K562 (cell line): ENCODE measurements at regions not wholly inside any gene's neighbourhood (a gene's known extent, or its start where the extent isn't known, plus 50 kb on each side); places are given as distances from the start of the nearest gene placed in this dataset.

Experiments
- ATAC-seq: fragments of 200-7000 bp; cut with Tn5 transposase; 3 replicates; pipeline ENCODE4 v1.9.1; 2020; ENCODE audit warnings: moderate library complexity
- BruUV-seq: library from RNA; stranded (reverse); fragments of 400-500 nt; replicated peaks from 2 replicates; lab custom pipeline; 2021; lab: Mats Ljungman, UMichigan
- CTCF ChIA-PET: fragments of 300-600 bp; formaldehyde crosslinking; extraction: SDS; loops from one replicate; lab custom pipeline; 2021; ENCODE audit warnings: low intra/inter-chr PET ratio; lab: Yijun Ruan, JAX
- POLR2A ChIA-PET: fragments of 300-600, 350-650 bp; sonication (Branson Sonifier 250); formaldehyde crosslinking; extraction: SDS; loops from one replicate; lab custom pipeline; 2021; ENCODE audit warnings: antibody characterized with exemption, inconsistent platforms; lab: Yijun Ruan, JAX
- DNase-seq, 4 experiments: peaks; one replicate each; pipeline versions ENCODE4 v3.0.0 to v3.0.0-alpha.2; 2011 to 2018; ENCODE audit warnings: low spot score in 3 of 4, mixed read lengths in 3 of 4; ENCODE audit errors: extremely low read depth in 1 of 4
- FAIRE-seq: peaks from 2 replicates; lab custom pipeline; 2011; peaks lifted over from hg19 to GRCh38; lab: Jason Lieb, UNC
- H2AFZ ChIP-seq: 2 replicates; pipeline ENCODE4 v1.6.0; 2011; ENCODE audit warnings: low read depth, low read length, control low read depth, inconsistent platforms
- H3K27ac ChIP-seq: fragments of 200-600 bp; 3 replicates; pipeline ENCODE4 v1.8.0; 2011; ENCODE audit warnings: low read depth, mild to moderate bottlenecking, control low read depth, inconsistent platforms, low read length, moderate library complexity, mixed read lengths; ENCODE audit errors: extremely low read depth
- H3K27me3 ChIP-seq, 2 experiments: fragments of 300-600 bp in 1 of 2; 2 replicates in 1 of 2; 3 replicates in 1 of 2; pipeline versions ENCODE4 v1.6.0 to v1.8.0; 2011; ENCODE audit warnings: inconsistent platforms in 2 of 2, low read length in 2 of 2, mild to moderate bottlenecking in 1 of 2, mixed read lengths in 1 of 2, moderate library complexity in 1 of 2; ENCODE audit not compliant: control insufficient read depth in 2 of 2, insufficient read depth in 2 of 2
- H3K36me3 ChIP-seq: fragments of 300-600 bp; 3 replicates; pipeline ENCODE4 v1.8.0; 2011; ENCODE audit warnings: mild to moderate bottlenecking, low read length, inconsistent platforms; ENCODE audit not compliant: control insufficient read depth, insufficient read depth
- H3K4me1 ChIP-seq, 2 experiments: fragments of 200-600 bp in 1 of 2; replicated peaks in 1 of 2; 2 replicates in 1 of 2; 3 replicates in 1 of 2; pipeline versions ENCODE4 v1.5.1 to v1.8.0; 2011; ENCODE audit warnings: inconsistent platforms in 2 of 2, low read length in 2 of 2, mild to moderate bottlenecking in 1 of 2, mixed read lengths in 1 of 2, moderate library complexity in 1 of 2; ENCODE audit not compliant: control insufficient read depth in 2 of 2, insufficient read depth in 2 of 2
- H3K4me2 ChIP-seq: 2 replicates; pipeline ENCODE4 v1.6.1; 2011; ENCODE audit warnings: low read length, control low read depth, inconsistent platforms, mixed read lengths; ENCODE audit not compliant: insufficient read depth
- H3K4me3 ChIP-seq: fragments of 200-600 bp; sonication (generic), shearing (Covaris generic); 2 replicates; pipeline ENCODE4 v1.5.1; 2016; ENCODE audit warnings: control low read depth, inconsistent platforms
- H3K79me2 ChIP-seq: fragments of 200-600 bp; 3 replicates; pipeline ENCODE4 v1.8.0; 2011; ENCODE audit warnings: low read length, inconsistent platforms; ENCODE audit not compliant: control insufficient read depth, insufficient read depth
- H3K9ac ChIP-seq, 2 experiments: 2 replicates each; pipeline versions ENCODE4 v1.6.0 to v1.6.1; 2011; ENCODE audit warnings: low read depth in 2 of 2, low read length in 2 of 2, control low read depth in 1 of 2, inconsistent platforms in 1 of 2, mild to moderate bottlenecking in 1 of 2, mixed read lengths in 1 of 2; ENCODE audit not compliant: insufficient read depth in 1 of 2
- H3K9me1 ChIP-seq: one replicate; pipeline ENCODE4 v1.6.0; 2011; ENCODE audit warnings: inconsistent platforms, mild to moderate bottlenecking, low read length, moderate library complexity; ENCODE audit not compliant: control insufficient read depth, insufficient read depth
- H3K9me3 ChIP-seq: replicated peaks from 2 replicates; pipeline ENCODE4 v1.5.1; 2011; ENCODE audit warnings: low read depth, low read length, inconsistent platforms; ENCODE audit not compliant: control insufficient read depth, insufficient read depth
- H4K20me1 ChIP-seq: replicated peaks from 2 replicates; pipeline ENCODE4 v1.6.1; 2011; ENCODE audit warnings: low read length, inconsistent platforms, mixed read lengths; ENCODE audit not compliant: control insufficient read depth, insufficient read depth
- C11orf30 ChIP-seq: fragments of 450-650 bp; IDR thresholded peaks from 2 replicates; pipeline ENCODE4 v1.6.1; 2016; ENCODE audit warnings: low read depth, mild to moderate bottlenecking
- DEAF1 ChIP-seq: fragments of 450-650 bp; formaldehyde crosslinking; IDR thresholded peaks from 2 replicates; pipeline ENCODE4 v1.4.0; 2020; ENCODE audit warnings: mild to moderate bottlenecking, moderate library complexity
- EGR1 ChIP-seq: fragments of 450-650 bp; conservative IDR thresholded peaks from 2 replicates; pipeline ENCODE4 v1.6.1; 2017; ENCODE audit warnings: mild to moderate bottlenecking
- ELF4 ChIP-seq: fragments of 450-650 bp; formaldehyde crosslinking; IDR thresholded peaks from 2 replicates; pipeline ENCODE4 v1.4.0; 2022; ENCODE audit warnings: missing genetic modification characterization
- NCOA4 ChIP-seq: fragments of 450-650 bp; IDR thresholded peaks from 2 replicates; pipeline ENCODE4 v1.6.1; 2018; ENCODE audit warnings: mild to moderate bottlenecking; ENCODE audit not compliant: partially characterized antibody
- NFXL1 ChIP-seq: fragments of 450-650 bp; formaldehyde crosslinking; IDR thresholded peaks from 2 replicates; pipeline ENCODE4 v1.4.0; 2021; ENCODE audit warnings: mild to moderate bottlenecking
- PRDM10 ChIP-seq: fragments of 450-650 bp; IDR thresholded peaks from 2 replicates; pipeline ENCODE4 v1.6.1; 2018; ENCODE audit not compliant: partially characterized antibody
- RB1 ChIP-seq: fragments of 450-650 bp; IDR thresholded peaks from 2 replicates; pipeline ENCODE4 v1.6.1; 2017; ENCODE audit warnings: low read depth, mild to moderate bottlenecking
- ZBTB5 ChIP-seq: fragments of 450-650 bp; IDR thresholded peaks from 2 replicates; pipeline ENCODE4 v1.6.1; 2017; ENCODE audit warnings: antibody characterized with exemption
- ZNF384 ChIP-seq: IDR thresholded peaks from 2 replicates; pipeline ENCODE4 v1.6.1; 2012; ENCODE audit warnings: low read depth, low read length, improper control_type of control experiment
- WGBS: fragments of 100-300 bp; shearing (Covaris generic); methylation state at CpG from one replicate; pipeline ENCODE4 v1.1.6; 2016; ENCODE audit warnings: low coverage, mixed read lengths; ENCODE audit not compliant: insufficient coverage; ENCODE audit errors: missing lambda C conversion rate; 5-methylcytosine and 5-hydroxymethylcytosine counted together
- in situ Hi-C: fragments of 300-500 bp; cut with MboI; formaldehyde crosslinking; loops from 4 replicates; pipeline ENCODE4 v1.15.0; 2018; ENCODE audit warnings: inconsistent platforms, mixed read lengths
- intact Hi-C: fragments of 100-400 bp; cut with micrococcal nuclease; formaldehyde crosslinking; loops from 2 replicates; pipeline ENCODE4 v1.14.2; 2022

- TF ChIP-seq PRDM10 (no peak), C11orf30 (peak; percentile 35; the same call in 1 of the 2 replicates), DEAF1 (CRISPR knock-in tag) (no peak), ELF4 (CRISPR knock-in tag) (no peak)
Observed at GRCh38 chr2:66379473-66379872, 55.5 kb upstream of the MEIS1 start (continued).

GRCh38 chr2:66377832-66378231 lies 57.1 kb upstream of the MEIS1 start:
- intact Hi-C loops = no loop called here
- in situ Hi-C loops = no loop called here
- FAIRE-seq = no peak

More at GRCh38 chr2:66377832-66378231, 57.1 kb upstream of the MEIS1 start:
- H3K4me2 ChIP-seq = no peak overlapping the region
- H3K9me3 ChIP-seq = no peaks in the 10 kb centered on the region
- H3K79me2 ChIP-seq = no peaks in the 10 kb centered on the region
- no TSS peak for BruUV-seq
- no peaks in the 10 kb centered on the region for H3K36me3 ChIP-seq
- H2AFZ ChIP-seq = no peak overlapping the region
- no peak for ATAC-seq
- no peaks in the 10 kb centered on the region for H3K4me1 ChIP-seq
- ChIA-PET POLR2A (interaction anchor here (0.8 kb wide), 1 partner anchor 58 kb away, joined by 3 read pairs; no protein-coding TSS in a partner anchor), CTCF (no interaction called here)
- H3K27ac ChIP-seq = no peak overlapping the region
- DNase-seq = no peak
- H3K9ac ChIP-seq = no peak overlapping the region
- H3K4me3 ChIP-seq = no peak overlapping the region
- H3K9me1 ChIP-seq = no peaks in the 10 kb centered on the region
- WGBS = 3% methylated on average over 6 of the region's 6 CpGs
- no peaks in the 10 kb centered on the region for H4K20me1 ChIP-seq
- H3K27me3 ChIP-seq = peaks cover 6 to 11% of the 10 kb centered on the region in 2 experiments; a peak in 3 of 5 replicates
- TF ChIP-seq EGR1 (peak; percentile 84), NCOA4 (no peak), RB1 (no peak), NFXL1 (CRISPR knock-in tag) (no peak), ZNF384 (peak; percentile 79), ZBTB5 (no peak)
